NOMO-1 (cell line): ENCODE measurements at regions not wholly inside any gene's neighbourhood (a gene's known extent, or its start where the extent isn't known, plus 50 kb on each side); places are given as distances from the start of the nearest gene placed in this dataset.
A peak's percentile ranks its signal among the peaks of the same experiment; 100 is the strongest.
"Not testable (repeated sequence)": the region's sequence is repeated elsewhere in the genome, so short reads cannot be mapped to it uniquely, and the experiment has no call there.

Experiments
- DNase-seq, 2 experiments: peaks; one replicate each; lab custom pipeline; 2025; ENCODE audit not compliant: unreplicated experiment in 2 of 2; lab: John Stamatoyannopoulos, UW

DNA sequence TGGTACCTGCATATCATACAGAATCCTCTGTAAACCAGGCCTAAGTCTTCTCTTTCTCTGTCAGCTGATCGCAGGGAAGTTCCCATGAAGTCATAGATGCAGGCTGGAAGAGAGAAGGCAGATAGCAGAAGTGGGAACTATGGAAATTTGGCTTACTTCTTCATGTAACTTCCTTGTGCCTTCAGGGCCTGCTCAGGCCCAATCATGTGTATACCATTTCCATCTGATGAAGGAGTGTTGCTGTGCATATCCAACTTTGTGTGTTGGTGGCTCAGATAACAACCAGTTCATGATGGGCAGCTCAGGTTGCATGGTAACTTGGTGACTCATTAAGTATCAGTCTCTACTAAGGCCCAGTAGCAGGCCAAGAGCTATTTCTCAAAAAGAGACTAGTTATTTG is 53.1 kb upstream of the CEP295 start:
- peak; percentile 45 to 53 for DNase-seq

DNA sequence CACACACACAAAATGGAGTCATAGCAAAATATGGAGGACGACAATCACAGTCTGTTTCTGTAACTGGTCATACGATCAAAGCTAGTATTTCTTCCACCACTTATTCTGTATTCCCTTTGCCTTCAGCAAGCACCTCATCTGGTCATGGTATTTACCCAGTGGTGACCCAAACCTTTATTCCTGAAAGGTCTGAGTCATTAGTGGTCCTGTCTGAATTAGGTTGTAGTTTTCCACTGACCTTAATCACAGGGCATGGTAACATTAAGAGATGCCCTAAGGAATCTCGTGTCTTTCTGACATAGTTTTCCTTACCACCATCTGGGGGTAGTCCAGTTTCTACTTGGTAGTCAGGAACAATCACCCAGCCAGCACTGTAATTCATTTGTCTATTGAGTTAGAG is 54.8 kb upstream of the CEP295 start:
- no peak for DNase-seq

DNA sequence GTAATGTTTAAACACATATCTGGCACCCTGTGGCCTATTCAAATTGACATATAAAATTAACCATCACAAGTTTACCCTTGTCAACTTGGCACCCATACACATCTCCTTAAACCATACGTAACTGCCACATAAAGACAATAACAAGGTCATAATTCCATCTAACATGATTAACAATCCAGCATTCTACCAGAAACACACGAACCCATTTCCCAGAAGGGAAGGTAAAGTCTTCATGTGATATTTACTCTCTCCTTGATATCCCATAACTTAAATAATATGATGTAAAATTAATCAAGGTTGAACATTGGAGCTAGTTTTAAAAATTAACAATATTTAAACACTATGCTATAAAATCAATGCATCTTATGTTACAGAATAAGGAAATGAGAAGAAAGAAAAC is 55.2 kb upstream of the CEP295 start:
- no peak for DNase-seq

DNA sequence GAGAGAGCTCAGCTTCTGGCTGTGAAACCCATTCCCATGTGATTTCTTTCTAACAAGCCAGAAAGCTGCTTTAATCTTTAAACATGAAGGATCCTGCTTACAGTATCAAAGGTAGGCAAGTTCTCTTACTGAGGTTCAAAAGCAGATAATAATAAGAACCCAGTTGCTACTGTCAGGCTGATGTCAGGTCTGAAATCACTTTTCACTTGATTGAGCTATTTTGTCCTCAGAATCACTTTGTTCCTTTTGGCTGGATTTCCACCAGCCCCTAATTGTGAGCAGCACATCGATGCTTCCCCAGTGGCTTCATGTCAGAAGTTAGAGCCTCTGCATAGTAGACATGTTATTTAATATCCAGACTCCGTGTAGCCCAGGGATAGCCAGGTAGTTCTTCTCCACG is 55.8 kb upstream of the CEP295 start:
- DNase-seq = no peak

DNA sequence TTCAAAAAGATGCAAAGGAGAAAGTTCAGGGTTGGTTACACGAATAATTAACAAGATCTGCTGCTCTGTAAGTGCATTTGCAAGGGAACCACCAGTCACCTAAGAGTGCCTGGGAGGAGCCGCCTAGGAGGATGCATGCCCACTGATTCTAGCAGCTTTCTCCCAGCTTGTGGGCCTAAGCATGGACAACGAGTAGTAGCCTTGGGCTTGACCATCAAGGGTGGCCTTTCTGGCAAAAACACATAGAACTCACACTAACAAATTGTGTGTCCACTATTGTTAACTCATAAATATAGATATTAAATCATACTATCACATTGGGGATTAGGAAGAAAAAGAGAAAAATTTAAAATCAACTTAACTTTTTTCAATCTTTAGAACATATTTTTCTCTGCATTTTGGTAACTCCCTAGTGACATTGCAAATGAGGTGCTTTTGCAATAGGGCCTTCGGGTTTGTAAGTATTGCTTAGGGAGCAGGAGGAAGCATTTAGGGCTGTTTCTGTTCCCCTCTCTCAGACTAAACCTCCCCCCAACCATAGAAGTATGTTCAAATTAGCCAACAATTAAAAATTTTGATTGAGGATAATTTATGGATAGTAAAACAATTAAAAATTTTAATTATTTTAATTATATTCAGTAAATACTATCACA is 57.3 kb upstream of the CEP295 start:
- peak; percentile 73 to 94 for DNase-seq

DNA sequence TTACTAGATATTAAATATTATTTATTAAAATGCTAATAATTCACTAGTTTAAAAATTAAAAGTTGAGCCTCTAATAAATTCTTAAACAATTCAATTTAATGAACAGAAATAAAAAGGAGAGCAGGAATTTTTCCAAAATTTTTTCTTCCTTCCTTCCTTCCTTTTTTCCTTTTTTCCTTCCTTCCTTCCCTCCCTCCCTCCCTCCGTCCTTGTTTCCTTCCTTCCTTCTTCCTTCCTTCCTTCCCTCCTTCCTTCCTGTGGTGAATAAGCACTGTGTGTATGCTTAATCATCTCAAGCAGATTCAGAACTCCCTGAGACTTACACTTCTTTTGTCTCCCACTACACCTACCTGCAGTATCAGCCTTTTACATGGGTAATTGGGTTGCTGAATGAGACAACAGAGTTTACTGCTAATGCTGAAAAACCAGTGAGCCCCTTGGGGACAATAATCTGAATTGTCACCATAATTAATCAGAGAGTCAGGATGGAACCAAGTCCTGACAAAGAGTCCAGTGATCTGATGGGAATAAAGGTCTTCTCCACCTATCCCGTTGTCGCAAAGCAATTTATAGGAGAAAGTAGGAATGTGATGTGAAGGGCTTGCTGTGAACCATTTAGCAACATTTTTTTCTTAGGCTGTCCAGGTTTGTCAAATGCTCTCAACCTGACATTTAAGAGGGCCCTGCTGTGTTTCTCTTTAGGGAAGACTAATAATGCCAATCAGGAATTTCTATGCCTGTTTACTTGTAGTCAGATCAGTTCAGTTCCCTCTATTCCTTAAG is 58.1 kb upstream of the CEP295 start:
- peak in 1 of 2 experiments; percentile 14 for DNase-seq

DNA sequence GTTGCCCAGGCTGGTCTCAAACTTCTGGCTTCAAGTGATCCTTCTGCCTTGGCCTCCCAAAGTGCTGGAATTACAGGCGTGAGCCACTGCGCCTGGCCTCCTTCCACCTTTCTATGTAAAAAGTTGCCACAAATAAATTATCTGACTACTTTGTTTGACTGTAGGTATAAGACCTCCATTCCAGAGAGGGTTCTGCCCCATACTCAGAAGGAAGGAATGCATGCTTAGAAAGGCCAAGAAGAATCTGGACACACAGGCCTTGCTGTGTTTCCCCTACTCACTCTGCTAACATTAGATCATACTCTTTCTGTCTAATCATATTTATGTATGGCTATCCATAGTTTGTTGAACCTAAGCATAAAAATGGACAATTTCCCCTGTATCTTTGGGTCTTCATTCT is 53.0 kb upstream of the SMCO4 start:
- DNase-seq = not testable (repeated sequence)
